SK-N-SH (cell line): ENCODE measurements at regions not wholly inside any gene's neighbourhood (a gene's known extent, or its start where the extent isn't known, plus 50 kb on each side); places are given as distances from the start of the nearest gene placed in this dataset.

ENCODE experiments used
- CTCF ChIA-PET: fragments of 300-600, 350-600 bp; formaldehyde crosslinking; extraction: SDS; loops from one replicate; lab custom pipeline; 2021; lab: Yijun Ruan, JAX
- POLR2A ChIA-PET: fragments of 350-600 bp; sonication (Branson Sonifier 250); formaldehyde crosslinking; extraction: SDS; loops from one replicate; lab custom pipeline; 2020; ENCODE audit warnings: antibody characterized with exemption, inconsistent platforms; lab: Yijun Ruan, JAX
- DNase-seq: peaks from one replicate; pipeline ENCODE4 v3.0.0; 2012
- H2AFZ ChIP-seq: fragments of 200-600 bp; sonication (generic); 2 replicates; pipeline ENCODE4 v1.8.1; 2016; ENCODE audit warnings: antibody characterized with exemption, mild to moderate bottlenecking, low read depth
- H3F3A ChIP-seq: fragments of 200-600 bp; sonication (generic); replicated peaks from 2 replicates; pipeline ENCODE3; 2016; ENCODE audit warnings: antibody characterized with exemption, mild to moderate bottlenecking; ENCODE audit not compliant: insufficient read depth
- H3K27ac ChIP-seq, 2 experiments: fragments of 200-500 bp in 1 of 2; fragments of 200-600 bp in 1 of 2; sonication (Bioruptor generic) in 1 of 2; sonication (generic), shearing (Covaris generic) in 1 of 2; 2 replicates each; pipeline versions ENCODE4 v1.5.1 to v1.6.1; 2014 to 2016; ENCODE audit warnings: low read depth in 2 of 2, inconsistent platforms in 1 of 2, low read length in 1 of 2, mild to moderate bottlenecking in 1 of 2, mixed read lengths in 1 of 2
- H3K27me3 ChIP-seq: fragments of 200-600 bp; sonication (generic), shearing (Covaris generic); 2 replicates; pipeline ENCODE4 v1.6.1; 2016; ENCODE audit warnings: mixed run types; ENCODE audit not compliant: insufficient read depth
- H3K36me3 ChIP-seq, 2 experiments: fragments of 200-500 bp in 1 of 2; fragments of 200-600 bp in 1 of 2; sonication (Bioruptor generic) in 1 of 2; sonication (generic) in 1 of 2; replicated peaks in 1 of 2; 2 replicates each; pipeline versions ENCODE3 to v1.5.1; 2014 to 2016; ENCODE audit warnings: low read length in 1 of 2, mild to moderate bottlenecking in 1 of 2; ENCODE audit not compliant: insufficient read depth in 2 of 2, control insufficient read depth in 1 of 2
- H3K4me1 ChIP-seq, 2 experiments: fragments of 200-500 bp in 1 of 2; fragments of 200-600 bp in 1 of 2; sonication (Bioruptor generic) in 1 of 2; sonication (generic), shearing (Covaris generic) in 1 of 2; 2 replicates each; pipeline versions ENCODE4 v1.5.1 to v1.6.1; 2014 to 2016; ENCODE audit warnings: low read depth in 1 of 2, low read length in 1 of 2, mixed run types in 1 of 2; ENCODE audit not compliant: insufficient read depth in 2 of 2, control insufficient read depth in 1 of 2
- H3K4me2 ChIP-seq: fragments of 200-600 bp; sonication (generic), shearing (Covaris generic); 2 replicates; pipeline ENCODE4 v1.6.1; 2017; ENCODE audit warnings: mixed run types
- H3K4me3 ChIP-seq, 2 experiments: fragments of 200-500 bp in 1 of 2; fragments of 200-600 bp in 1 of 2; sonication (Bioruptor generic) in 1 of 2; sonication (generic), shearing (Covaris generic) in 1 of 2; 2 replicates each; pipeline versions ENCODE4 v1.5.1 to v1.8.1; 2014 to 2016; ENCODE audit warnings: low read depth in 2 of 2, inconsistent platforms in 1 of 2, low read length in 1 of 2, mild to moderate bottlenecking in 1 of 2, mixed read lengths in 1 of 2, moderate library complexity in 1 of 2
- H3K79me2 ChIP-seq: fragments of 200-600 bp; sonication (generic); 2 replicates; pipeline ENCODE4 v1.8.1; 2017; ENCODE audit warnings: mild to moderate bottlenecking; ENCODE audit not compliant: insufficient read depth
- H3K9ac ChIP-seq: fragments of 200-600 bp; sonication (generic); 2 replicates; pipeline ENCODE4 v1.6.1; 2017; ENCODE audit warnings: mixed run types
- H3K9me2 ChIP-seq: fragments of 200-600 bp; sonication (generic); 2 replicates; pipeline ENCODE4 v1.6.1; 2017; ENCODE audit warnings: mixed run types
- H3K9me3 ChIP-seq: fragments of 200-600 bp; sonication (generic); 2 replicates; pipeline ENCODE4 v1.6.1; 2017; ENCODE audit warnings: mixed run types, mild to moderate bottlenecking, moderate library complexity
- H4K20me1 ChIP-seq: fragments of 200-600 bp; sonication (generic); 2 replicates; pipeline ENCODE4 v1.6.1; 2017; ENCODE audit warnings: mild to moderate bottlenecking, mixed run types; ENCODE audit not compliant: insufficient read depth
- CHD2 ChIP-seq: fragments of 150-350 bp; IDR thresholded peaks from 2 replicates; pipeline ENCODE4 v1.6.1; 2018; ENCODE audit warnings: low read length; ENCODE audit not compliant: partially characterized antibody
- FOSL2 ChIP-seq: IDR thresholded peaks from 2 replicates; pipeline ENCODE4 v1.4.0; 2012; ENCODE audit warnings: low read depth, mild to moderate bottlenecking, moderate library complexity, borderline replicate concordance
- FOXJ3 ChIP-seq: sonication (generic); formaldehyde crosslinking; IDR thresholded peaks from 2 replicates; pipeline ENCODE4 v1.5.1; 2020; ENCODE audit warnings: mild to moderate bottlenecking, missing genetic modification reagents
- IRF3 ChIP-seq: fragments of 150-350 bp; IDR thresholded peaks from 2 replicates; pipeline ENCODE4 v1.6.1; 2016; ENCODE audit warnings: mild to moderate bottlenecking, low read depth, low read length
- JUND ChIP-seq: IDR thresholded peaks from 2 replicates; pipeline ENCODE4 v1.4.0; 2012
- MEF2A ChIP-seq: IDR thresholded peaks from 2 replicates; pipeline ENCODE4 v1.4.0; 2012; ENCODE audit warnings: low read depth, borderline replicate concordance
- NRF1 ChIP-seq: IDR thresholded peaks from 2 replicates; pipeline ENCODE4 v1.6.1; 2012; ENCODE audit warnings: low read depth, mild to moderate bottlenecking, low read length
- REST ChIP-seq: IDR thresholded peaks from 2 replicates; pipeline ENCODE4 v1.6.1; 2012; ENCODE audit warnings: mild to moderate bottlenecking, low read depth, low read length, moderate library complexity
- RFX5 ChIP-seq: IDR thresholded peaks from 2 replicates; pipeline ENCODE4 v1.6.1; 2012; ENCODE audit warnings: mild to moderate bottlenecking, improper control_type of control experiment, low read length
- TCF12 ChIP-seq: IDR thresholded peaks from 2 replicates; pipeline ENCODE4 v1.4.0; 2012
- USF2 ChIP-seq: fragments of 150-350 bp; IDR thresholded peaks from 2 replicates; pipeline ENCODE4 v1.6.1; 2017; ENCODE audit warnings: antibody characterized with exemption, low read length, low read depth, borderline replicate concordance
- WGBS: methylation state at CpG from one replicate; pipeline ENCODE4 v1.1.6; 2017; ENCODE audit warnings: low lambda C conversion rate; 5-methylcytosine and 5-hydroxymethylcytosine counted together

GRCh38 chr6:4324746-4325145 is 189.4 kb upstream of the ECI2 start:
- H3K9ac ChIP-seq, result no peak overlapping the region
- no peak overlapping the region for H2AFZ ChIP-seq
- no peaks in the 10 kb centered on the region for H3K27me3 ChIP-seq
- no peaks in the 10 kb centered on the region for H4K20me1 ChIP-seq
- ChIA-PET POLR2A (no interaction called here), CTCF (no interaction called here)
- H3K4me1 ChIP-seq, result peaks cover 0 to 19% of the 10 kb centered on the region in 2 experiments; a peak in 1 of 4 replicates
- no peaks in the 10 kb centered on the region for H3K79me2 ChIP-seq
- H3K9me3 ChIP-seq, result no peaks in the 10 kb centered on the region
- H3K36me3 ChIP-seq, result no peaks in the 10 kb centered on the region
- H3K4me2 ChIP-seq, result no peak overlapping the region
- H3K27ac ChIP-seq, result no peak overlapping the region
- DNase-seq, result no peak
- peaks cover 15% of the 10 kb centered on the region for H3F3A ChIP-seq
- no peaks in the 10 kb centered on the region for H3K9me2 ChIP-seq
- TF ChIP-seq CHD2, result no peak
- TF ChIP-seq MEF2A, result no peak
- TF ChIP-seq USF2, result no peak
- TF ChIP-seq NRF1, result no peak
- TF ChIP-seq FOXJ3 (CRISPR knock-in tag), result no peak
- no peak for TF ChIP-seq REST
- TF ChIP-seq FOSL2, result no peak
- TF ChIP-seq IRF3, result no peak
- no peak for TF ChIP-seq JUND
- no peak for TF ChIP-seq TCF12
- H3K4me3 ChIP-seq, result no peak overlapping the region

DNA sequence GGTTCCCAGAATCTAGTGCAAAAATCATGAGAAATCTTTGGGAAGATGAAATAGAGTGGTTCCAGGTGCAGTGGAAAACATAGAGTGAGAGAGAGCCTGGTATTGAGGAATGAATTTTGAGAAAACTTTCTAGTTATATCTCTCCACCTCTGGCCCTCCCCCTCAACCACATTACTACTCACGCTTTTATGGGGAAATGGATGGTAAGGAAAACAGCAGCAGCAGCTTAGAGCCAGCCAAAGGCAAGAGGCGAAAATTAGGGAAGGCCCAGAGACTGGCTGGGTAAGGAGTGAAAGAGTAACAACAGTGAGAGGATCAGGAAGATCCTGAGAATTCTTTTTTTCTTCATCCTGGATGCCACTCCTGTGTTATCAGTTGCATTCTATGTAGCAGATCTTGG is 187.9 kb upstream of the ECI2 start:
- Histone ChIP-seq H3K27ac (no peak overlapping the region), H3K9me3 (no peaks in the 10 kb centered on the region), H3K79me2 (no peaks in the 10 kb centered on the region), H3K4me3 (no peak overlapping the region), H2AFZ (no peak overlapping the region), H3K27me3 (no peaks in the 10 kb centered on the region), H3F3A (peaks cover 18% of the 10 kb centered on the region), H3K9me2 (no peaks in the 10 kb centered on the region), H3K4me1 (peaks cover 0 to 21% of the 10 kb centered on the region in 2 experiments; a peak in 1 of 4 replicates), H3K4me2 (no peak overlapping the region), H3K36me3 (no peaks in the 10 kb centered on the region), H4K20me1 (no peaks in the 10 kb centered on the region), H3K9ac (no peak overlapping the region)
- ChIA-PET POLR2A (no interaction called here), CTCF (no interaction called here)
- DNase-seq, result no peak
- 67% methylated on average over 2 of the region's 2 CpGs for WGBS
- TF ChIP-seq RFX5, result no peak
